ENCODE measurements at regions not wholly inside any gene's neighbourhood (a gene's known extent, or its start where the extent isn't known, plus 50 kb on each side); places are given as distances from the start of the nearest gene placed in this dataset.

DNA sequence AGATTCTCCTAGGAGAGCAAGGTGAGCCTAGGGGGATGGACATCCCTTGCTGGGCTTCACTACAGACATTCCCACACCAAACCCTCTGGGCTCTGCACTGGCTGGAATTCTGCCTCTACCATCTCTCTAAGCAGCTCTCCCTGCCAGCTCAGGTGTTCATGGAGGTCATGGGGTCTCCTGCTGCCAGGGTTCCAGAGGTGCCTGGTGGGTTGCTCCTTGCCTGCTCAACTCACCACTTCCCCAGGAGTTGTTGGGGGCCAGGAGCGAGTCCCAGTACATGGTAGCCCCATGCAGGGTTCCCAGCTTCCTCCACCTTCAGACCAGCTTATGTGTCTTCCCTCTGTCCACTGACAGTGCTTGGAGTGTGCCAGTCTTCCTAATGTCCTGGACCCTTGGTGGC lies 167.8 kb upstream of the PAQR3 start:
- no peak for TF ChIP-seq POLR2A (IDR thresholded peaks at IDR 0.05; ENCODE audit: low read length)
- TF ChIP-seq, protein P1, sequence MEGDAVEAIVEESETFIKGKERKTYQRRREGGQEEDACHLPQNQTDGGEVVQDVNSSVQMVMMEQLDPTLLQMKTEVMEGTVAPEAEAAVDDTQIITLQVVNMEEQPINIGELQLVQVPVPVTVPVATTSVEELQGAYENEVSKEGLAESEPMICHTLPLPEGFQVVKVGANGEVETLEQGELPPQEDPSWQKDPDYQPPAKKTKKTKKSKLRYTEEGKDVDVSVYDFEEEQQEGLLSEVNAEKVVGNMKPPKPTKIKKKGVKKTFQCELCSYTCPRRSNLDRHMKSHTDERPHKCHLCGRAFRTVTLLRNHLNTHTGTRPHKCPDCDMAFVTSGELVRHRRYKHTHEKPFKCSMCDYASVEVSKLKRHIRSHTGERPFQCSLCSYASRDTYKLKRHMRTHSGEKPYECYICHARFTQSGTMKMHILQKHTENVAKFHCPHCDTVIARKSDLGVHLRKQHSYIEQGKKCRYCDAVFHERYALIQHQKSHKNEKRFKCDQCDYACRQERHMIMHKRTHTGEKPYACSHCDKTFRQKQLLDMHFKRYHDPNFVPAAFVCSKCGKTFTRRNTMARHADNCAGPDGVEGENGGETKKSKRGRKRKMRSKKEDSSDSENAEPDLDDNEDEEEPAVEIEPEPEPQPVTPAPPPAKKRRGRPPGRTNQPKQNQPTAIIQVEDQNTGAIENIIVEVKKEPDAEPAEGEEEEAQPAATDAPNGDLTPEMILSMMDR (IDR thresholded peaks at IDR 0.05), result no peak
- TF ChIP-seq ZC3H11A (IDR thresholded peaks at IDR 0.05), result no peak
- TF ChIP-seq, protein P2, sequence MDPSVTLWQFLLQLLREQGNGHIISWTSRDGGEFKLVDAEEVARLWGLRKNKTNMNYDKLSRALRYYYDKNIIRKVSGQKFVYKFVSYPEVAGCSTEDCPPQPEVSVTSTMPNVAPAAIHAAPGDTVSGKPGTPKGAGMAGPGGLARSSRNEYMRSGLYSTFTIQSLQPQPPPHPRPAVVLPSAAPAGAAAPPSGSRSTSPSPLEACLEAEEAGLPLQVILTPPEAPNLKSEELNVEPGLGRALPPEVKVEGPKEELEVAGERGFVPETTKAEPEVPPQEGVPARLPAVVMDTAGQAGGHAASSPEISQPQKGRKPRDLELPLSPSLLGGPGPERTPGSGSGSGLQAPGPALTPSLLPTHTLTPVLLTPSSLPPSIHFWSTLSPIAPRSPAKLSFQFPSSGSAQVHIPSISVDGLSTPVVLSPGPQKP (IDR thresholded peaks at IDR 0.05; ENCODE audit: low read depth, low read length), result no peak
- TF ChIP-seq JUNB (IDR thresholded peaks at IDR 0.05), result no peak
- no peak for TF ChIP-seq SMC3 (IDR thresholded peaks at IDR 0.05)
- TF ChIP-seq, protein P3, sequence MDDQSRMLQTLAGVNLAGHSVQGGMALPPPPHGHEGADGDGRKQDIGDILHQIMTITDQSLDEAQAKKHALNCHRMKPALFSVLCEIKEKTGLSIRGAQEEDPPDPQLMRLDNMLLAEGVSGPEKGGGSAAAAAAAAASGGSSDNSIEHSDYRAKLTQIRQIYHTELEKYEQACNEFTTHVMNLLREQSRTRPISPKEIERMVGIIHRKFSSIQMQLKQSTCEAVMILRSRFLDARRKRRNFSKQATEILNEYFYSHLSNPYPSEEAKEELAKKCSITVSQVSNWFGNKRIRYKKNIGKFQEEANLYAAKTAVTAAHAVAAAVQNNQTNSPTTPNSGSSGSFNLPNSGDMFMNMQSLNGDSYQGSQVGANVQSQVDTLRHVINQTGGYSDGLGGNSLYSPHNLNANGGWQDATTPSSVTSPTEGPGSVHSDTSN (IDR thresholded peaks at IDR 0.05), result no peak
- TF ChIP-seq RNF2 (IDR thresholded peaks at IDR 0.05; ENCODE audit: borderline replicate concordance, low read depth), result no peak
- no peak for TF ChIP-seq POLR2AphosphoS2 (conservative IDR thresholded peaks at IDR 0.05; ENCODE audit: low read length)
- no peak for TF ChIP-seq FOXS1 (CRISPR knock-in tag; IDR thresholded peaks at IDR 0.05)
- TF ChIP-seq, protein P4, sequence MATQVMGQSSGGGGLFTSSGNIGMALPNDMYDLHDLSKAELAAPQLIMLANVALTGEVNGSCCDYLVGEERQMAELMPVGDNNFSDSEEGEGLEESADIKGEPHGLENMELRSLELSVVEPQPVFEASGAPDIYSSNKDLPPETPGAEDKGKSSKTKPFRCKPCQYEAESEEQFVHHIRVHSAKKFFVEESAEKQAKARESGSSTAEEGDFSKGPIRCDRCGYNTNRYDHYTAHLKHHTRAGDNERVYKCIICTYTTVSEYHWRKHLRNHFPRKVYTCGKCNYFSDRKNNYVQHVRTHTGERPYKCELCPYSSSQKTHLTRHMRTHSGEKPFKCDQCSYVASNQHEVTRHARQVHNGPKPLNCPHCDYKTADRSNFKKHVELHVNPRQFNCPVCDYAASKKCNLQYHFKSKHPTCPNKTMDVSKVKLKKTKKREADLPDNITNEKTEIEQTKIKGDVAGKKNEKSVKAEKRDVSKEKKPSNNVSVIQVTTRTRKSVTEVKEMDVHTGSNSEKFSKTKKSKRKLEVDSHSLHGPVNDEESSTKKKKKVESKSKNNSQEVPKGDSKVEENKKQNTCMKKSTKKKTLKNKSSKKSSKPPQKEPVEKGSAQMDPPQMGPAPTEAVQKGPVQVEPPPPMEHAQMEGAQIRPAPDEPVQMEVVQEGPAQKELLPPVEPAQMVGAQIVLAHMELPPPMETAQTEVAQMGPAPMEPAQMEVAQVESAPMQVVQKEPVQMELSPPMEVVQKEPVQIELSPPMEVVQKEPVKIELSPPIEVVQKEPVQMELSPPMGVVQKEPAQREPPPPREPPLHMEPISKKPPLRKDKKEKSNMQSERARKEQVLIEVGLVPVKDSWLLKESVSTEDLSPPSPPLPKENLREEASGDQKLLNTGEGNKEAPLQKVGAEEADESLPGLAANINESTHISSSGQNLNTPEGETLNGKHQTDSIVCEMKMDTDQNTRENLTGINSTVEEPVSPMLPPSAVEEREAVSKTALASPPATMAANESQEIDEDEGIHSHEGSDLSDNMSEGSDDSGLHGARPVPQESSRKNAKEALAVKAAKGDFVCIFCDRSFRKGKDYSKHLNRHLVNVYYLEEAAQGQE (IDR thresholded peaks at IDR 0.05), result no peak
- TF ChIP-seq NFE2L2 (conservative IDR thresholded peaks at IDR 0.05; ENCODE audit: low read length), result no peak
- TF ChIP-seq BHLHE40 (IDR thresholded peaks at IDR 0.05; ENCODE audit: low read depth, low read length), result no peak

Measured in A549 (cell line).